NB4 (cell line): ENCODE measurements at regions not wholly inside any gene's neighbourhood (a gene's known extent, or its start where the extent isn't known, plus 50 kb on each side); places are given as distances from the start of the nearest gene placed in this dataset.

Experiments used
- DNase-seq: peaks from one replicate; pipeline ENCODE4 v3.0.0; 2010; ENCODE audit warnings: low read depth
- H3K4me3 ChIP-seq: one replicate; pipeline ENCODE4 v1.5.1; 2011; ENCODE audit warnings: mild to moderate bottlenecking, low read depth, low read length, moderate library complexity
- MYC ChIP-seq: IDR thresholded peaks from 2 replicates; pipeline ENCODE4 v1.6.1; 2011; ENCODE audit warnings: low read depth, low read length
- POLR2A ChIP-seq: IDR thresholded peaks from 2 replicates; pipeline ENCODE4 v1.6.1; 2011; ENCODE audit warnings: mild to moderate bottlenecking; ENCODE audit not compliant: insufficient read length; ENCODE audit errors: extremely low read depth
- TF ChIP-seq, protein P1 (sequence below): IDR thresholded peaks from 2 replicates; pipeline ENCODE4 v1.6.1; 2011; ENCODE audit warnings: low read depth, low read length
- TF ChIP-seq, protein P2 (sequence below): IDR thresholded peaks from one replicate; pipeline ENCODE4 v1.5.1; 2012; ENCODE audit warnings: low read depth, low read length

DNA sequence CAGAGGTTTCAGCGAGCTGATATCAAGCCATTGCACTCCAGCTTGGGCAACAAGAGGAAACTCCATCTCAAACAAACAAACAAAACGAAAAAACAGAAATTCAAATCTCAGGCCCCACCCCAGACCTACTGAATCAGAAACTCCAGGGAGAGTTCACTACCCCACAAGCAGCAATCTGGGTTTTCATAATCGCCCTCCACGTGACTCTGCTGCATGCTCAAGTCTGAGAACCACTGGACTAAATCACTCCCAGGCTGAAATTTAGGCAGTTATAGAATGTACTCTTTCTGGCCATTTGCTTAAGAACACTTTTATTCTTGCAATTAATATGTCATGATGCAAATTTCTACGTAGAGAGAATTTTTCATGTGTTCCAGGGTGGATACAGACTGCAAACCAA, 287.3 kb downstream of the USP46 start:
- DNase-seq = no peak
- TF ChIP-seq, protein P1, sequence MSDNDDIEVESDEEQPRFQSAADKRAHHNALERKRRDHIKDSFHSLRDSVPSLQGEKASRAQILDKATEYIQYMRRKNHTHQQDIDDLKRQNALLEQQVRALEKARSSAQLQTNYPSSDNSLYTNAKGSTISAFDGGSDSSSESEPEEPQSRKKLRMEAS = no peak
- TF ChIP-seq, protein P2, sequence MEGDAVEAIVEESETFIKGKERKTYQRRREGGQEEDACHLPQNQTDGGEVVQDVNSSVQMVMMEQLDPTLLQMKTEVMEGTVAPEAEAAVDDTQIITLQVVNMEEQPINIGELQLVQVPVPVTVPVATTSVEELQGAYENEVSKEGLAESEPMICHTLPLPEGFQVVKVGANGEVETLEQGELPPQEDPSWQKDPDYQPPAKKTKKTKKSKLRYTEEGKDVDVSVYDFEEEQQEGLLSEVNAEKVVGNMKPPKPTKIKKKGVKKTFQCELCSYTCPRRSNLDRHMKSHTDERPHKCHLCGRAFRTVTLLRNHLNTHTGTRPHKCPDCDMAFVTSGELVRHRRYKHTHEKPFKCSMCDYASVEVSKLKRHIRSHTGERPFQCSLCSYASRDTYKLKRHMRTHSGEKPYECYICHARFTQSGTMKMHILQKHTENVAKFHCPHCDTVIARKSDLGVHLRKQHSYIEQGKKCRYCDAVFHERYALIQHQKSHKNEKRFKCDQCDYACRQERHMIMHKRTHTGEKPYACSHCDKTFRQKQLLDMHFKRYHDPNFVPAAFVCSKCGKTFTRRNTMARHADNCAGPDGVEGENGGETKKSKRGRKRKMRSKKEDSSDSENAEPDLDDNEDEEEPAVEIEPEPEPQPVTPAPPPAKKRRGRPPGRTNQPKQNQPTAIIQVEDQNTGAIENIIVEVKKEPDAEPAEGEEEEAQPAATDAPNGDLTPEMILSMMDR = no peak
- TF ChIP-seq MYC = no peak
- TF ChIP-seq POLR2A = no peak
- H3K4me3 ChIP-seq = no peak overlapping the region

DNA sequence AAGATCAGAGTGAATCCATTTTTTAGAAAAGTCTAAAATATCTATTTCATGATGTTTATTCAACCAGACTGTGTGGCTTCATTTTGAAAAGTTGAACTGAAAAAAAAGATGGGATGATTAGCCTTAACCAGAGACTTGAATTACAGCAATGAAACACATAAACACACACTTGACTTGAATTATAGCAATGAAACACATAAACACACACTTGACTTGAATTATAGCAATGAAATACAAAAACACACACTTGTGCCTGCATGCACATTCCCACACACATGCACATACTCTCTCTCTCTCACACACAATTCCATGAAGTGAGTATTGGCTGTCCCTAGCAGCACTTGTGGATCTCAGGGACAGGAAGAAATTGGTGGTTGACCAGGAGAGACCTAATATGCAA, 286.8 kb downstream of the USP46 start:
- TF ChIP-seq MYC = no peak
- TF ChIP-seq, protein P1 = no peak
- TF ChIP-seq, protein P2 = no peak
- no peak for TF ChIP-seq POLR2A
- no peak overlapping the region for H3K4me3 ChIP-seq
- no peak for DNase-seq

DNA sequence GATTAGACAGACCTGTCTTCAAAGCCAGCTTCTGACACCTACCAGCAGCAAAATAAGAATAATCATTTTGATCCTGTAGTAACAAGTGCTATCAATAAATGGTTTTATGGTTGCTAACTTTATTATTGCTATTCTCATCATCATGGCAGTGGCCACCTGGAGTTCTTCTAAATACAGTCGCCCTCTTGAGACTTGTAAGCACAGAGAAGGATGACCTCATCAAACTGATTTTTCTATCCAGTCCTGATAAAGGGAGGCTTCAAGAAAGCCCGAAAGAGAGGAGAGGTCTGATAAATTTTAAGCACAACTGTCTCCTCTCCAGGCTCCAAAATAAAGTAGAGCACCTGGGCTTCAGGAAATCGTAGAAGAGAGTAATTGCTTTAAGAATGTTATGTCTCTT, 286.4 kb downstream of the USP46 start:
- TF ChIP-seq, protein P1 = no peak
- TF ChIP-seq, protein P2 = no peak
- TF ChIP-seq POLR2A = no peak
- DNase-seq = no peak
- H3K4me3 ChIP-seq = no peak overlapping the region

DNA sequence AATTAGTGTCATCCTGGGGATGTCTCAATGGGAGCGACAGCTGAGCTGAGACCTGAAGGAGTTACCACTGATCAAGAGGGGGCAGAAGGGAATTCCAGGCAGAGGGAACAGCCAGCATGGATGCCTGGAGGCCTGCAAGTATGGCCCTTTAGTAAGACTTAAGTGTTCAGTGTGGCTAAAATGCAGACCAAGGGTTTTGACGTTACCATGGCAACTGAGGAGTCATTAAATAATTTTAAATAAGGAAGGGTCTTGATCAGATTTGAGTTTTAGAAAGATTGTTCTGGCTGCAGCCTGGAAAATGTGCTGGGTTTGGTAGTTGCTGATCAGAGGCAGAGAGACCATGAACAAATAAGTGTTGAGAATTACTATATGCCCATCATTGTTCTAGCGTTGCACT, 285.5 kb downstream of the USP46 start:
- TF ChIP-seq POLR2A = no peak
- TF ChIP-seq, protein P2 = no peak
- TF ChIP-seq, protein P1 = no peak
- no peak for TF ChIP-seq MYC
- no peak for DNase-seq
- no peak overlapping the region for H3K4me3 ChIP-seq

DNA sequence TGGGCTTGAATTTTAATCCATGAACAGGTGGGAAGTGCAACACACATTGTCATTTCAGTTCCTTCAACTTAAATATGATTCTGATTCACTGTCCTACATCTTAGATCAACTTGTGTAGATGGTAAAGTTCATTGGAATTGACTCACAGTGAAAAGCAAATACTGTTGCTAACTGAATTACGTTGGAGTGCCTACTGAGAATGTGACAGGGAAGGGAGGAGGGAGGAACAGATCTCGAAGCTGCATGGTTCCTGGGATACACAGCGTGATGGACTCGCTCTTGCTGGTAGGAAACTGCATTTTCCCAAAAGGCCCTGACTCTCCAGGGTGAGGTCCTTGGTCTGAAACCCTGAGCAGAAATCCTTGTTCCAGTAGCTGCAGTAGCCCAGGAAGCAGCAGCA, 284.2 kb downstream of the USP46 start:
- TF ChIP-seq MYC = no peak
- TF ChIP-seq, protein P2 = no peak
- TF ChIP-seq POLR2A = no peak
- TF ChIP-seq, protein P1 = no peak
- no peak overlapping the region for H3K4me3 ChIP-seq
- no peak for DNase-seq
